HG03280 (cell line): ENCODE measurements at regions not wholly inside any gene's neighbourhood (a gene's known extent, or its start where the extent isn't known, plus 50 kb on each side); places are given as distances from the start of the nearest gene placed in this dataset.

Source experiments
- ATAC-seq: cut with Tn5 transposase; IDR thresholded peaks from one replicate; pipeline ENCODE4 v1.9.1; 2021; ENCODE audit warnings: mild to moderate bottlenecking, moderate library complexity; ENCODE audit not compliant: unreplicated experiment

GRCh38 chr11:45449036-45449601, 163.0 kb upstream of the SYT13 start:
- ATAC-seq, result no peak

- no peak for ATAC-seq
Observed at GRCh38 chr11:45448561-45448960, 162.4 kb upstream of the SYT13 start.

DNA sequence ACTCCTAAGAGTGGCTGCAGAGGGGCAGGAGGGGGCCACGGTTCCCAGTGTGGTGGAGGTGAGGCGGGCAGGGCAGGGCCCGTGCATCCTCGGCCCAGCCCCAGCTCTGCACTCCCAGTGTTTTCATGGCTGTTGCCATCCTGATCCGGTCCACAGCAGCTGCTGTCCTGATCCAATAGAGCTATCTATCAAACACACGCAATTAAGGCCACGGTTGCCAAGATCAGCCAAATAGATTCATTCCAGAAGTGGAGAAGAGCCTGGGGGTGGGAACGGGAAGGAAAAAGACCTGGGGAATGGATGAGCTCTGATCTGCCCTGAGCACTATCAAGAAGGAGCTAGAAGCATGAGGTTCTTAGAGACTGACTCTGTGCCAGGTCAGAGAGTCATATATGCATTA, 160.9 kb upstream of the SYT13 start:
- ATAC-seq, result no peak

GRCh38 chr11:45446434-45446833, 160.3 kb upstream of the SYT13 start:
- no peak for ATAC-seq

GRCh38 chr11:45444796-45445195, 158.7 kb upstream of the SYT13 start:
- no peak for ATAC-seq

DNA sequence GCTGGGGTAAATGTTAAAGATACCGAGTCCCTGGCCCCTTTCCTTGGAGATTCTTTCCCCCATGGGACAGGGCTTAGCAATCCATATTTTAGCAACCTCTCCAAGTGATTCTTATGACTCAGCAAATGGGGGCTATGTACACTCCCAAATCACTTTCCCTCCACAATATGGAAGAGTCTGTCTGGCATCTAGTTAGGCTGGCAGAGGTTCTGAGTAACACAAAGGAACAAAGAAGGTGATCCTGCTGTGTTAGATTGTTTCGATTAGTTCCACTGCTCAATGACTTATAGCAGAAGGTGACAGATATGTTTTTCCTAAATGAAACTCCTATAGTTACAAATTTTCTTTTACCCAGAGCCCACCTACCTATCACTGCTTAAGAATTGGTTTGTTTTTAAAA, 154.0 kb upstream of the SYT13 start:
- ATAC-seq, result no peak

- no peak for ATAC-seq
Observed at GRCh38 chr11:45436966-45437365, 150.8 kb upstream of the SYT13 start.

- no peak for ATAC-seq
Observed at GRCh38 chr11:45436118-45436517, 150.0 kb upstream of the SYT13 start.

GRCh38 chr11:45435706-45436105, 149.6 kb upstream of the SYT13 start:
- ATAC-seq, result no peak

DNA sequence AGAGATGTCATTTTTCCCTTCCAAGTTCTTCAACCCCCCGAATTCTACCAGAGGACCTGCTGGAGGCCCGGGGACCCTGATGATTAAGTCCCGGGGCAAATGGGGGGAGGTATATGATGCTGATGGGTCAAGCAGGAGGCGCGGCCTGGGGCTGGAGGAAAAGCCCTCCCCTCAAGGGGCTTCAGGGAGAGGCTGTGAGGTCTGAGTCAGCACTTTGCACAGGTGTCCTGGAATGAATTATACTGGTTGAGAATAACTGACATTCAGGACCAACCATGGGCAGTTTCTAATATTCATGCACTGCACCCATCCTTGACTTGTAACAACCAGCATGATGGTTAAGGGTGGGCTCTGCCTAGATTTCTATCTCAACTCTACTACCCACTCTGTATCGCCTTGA, 146.8 kb upstream of the SYT13 start:
- ATAC-seq, result no peak

DNA sequence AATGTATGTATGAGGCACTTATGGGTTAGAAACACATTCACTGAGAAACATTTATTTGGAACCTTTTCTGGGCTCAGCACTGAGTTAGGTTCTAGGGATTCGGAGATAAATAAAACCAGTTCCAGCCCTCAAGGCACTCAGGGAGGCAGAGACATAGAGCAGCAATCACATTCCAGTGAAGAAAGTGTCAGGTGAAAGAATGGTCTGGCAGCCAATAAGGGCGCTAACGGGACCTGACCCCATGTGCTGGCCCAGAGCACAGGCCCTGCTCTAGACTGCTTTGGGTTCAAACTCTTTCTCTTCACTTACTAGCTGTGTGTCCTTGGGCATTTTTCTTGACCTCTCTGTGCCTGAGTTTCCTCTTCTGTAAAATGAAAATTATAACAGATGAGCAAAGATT, 146.0 kb upstream of the SYT13 start:
- ATAC-seq, result no peak

GRCh38 chr11:45431046-45432018, 145.2 kb upstream of the SYT13 start:
- no peak for ATAC-seq

- ATAC-seq, result no peak
Observed at GRCh38 chr11:45430361-45430760, 144.2 kb upstream of the SYT13 start.

DNA sequence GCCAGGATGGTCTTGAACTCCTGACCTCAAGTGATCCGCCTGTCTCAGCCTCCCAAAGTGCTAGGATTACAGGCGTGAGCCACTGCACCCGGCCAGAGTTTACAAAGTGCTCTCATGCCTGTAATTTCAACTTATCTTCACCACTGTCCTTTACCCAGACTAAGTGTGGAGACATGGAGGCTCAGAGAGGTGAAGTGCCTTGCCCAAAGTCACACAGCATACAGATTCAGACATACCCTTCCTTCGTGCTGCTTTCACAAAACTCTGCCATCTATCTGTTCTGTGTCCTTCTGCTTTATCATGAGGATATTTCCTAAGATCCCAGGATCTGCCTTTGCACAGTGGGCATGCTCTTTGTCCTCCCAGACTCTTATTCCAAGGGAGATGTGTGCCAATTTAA, 143.6 kb upstream of the SYT13 start:
- ATAC-seq, result no peak

DNA sequence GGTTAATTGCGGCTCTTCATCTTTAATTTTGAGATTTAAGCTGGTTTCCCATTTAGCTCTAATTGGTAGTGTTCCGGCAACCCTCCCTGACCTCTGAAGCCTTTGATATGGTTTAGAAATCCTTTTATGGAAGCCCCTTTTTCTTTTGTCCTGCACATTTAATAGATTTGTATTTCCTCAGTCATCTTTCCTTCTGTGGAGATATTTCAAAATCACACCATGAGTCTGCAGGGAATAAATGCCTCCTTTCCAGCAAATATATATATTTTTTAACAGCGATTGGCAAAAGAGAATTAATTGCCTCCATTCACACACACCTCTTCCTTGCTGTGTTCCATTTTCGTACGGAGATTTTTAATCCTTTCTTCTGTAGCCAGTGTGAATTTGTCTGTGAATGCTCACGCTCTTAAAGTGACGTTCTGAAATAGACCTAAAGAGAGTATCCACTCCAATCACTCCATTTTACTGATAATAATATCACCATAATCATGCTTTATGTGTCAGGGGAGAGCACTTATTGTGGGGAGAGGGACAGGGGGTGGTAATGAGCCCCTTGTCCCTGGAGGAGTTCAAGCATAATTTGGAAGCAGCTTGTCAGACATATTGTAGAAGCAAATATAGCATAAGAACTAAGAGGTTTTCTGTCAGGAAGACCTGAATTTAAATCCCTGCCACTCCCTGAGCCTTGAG, 142.5 kb upstream of the SYT13 start:
- ATAC-seq, result no peak

DNA sequence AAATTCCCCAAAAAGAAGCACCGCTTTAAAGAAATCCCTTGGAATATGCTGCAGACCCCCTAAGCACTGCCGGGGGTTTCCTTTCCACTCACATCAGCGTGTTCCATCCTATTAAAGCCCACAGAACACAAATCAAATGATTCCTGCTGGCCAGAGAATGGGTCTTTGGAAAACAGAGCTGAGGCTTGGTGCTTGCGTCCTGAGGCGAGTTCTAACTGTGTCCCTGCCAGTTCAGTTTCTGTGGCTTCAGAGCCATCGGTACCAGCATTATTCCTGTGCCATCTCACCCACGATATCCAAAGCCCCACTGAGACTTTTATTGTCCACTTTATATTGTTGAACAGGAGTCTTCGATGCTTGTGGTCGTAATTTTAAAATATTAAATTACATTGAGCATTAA, 142.0 kb upstream of the SYT13 start:
- no peak for ATAC-seq

GRCh38 chr11:45424411-45425180, 138.5 kb upstream of the SYT13 start:
- no peak for ATAC-seq

GRCh38 chr11:45423475-45424120, 137.5 kb upstream of the SYT13 start:
- ATAC-seq, result no peak

DNA sequence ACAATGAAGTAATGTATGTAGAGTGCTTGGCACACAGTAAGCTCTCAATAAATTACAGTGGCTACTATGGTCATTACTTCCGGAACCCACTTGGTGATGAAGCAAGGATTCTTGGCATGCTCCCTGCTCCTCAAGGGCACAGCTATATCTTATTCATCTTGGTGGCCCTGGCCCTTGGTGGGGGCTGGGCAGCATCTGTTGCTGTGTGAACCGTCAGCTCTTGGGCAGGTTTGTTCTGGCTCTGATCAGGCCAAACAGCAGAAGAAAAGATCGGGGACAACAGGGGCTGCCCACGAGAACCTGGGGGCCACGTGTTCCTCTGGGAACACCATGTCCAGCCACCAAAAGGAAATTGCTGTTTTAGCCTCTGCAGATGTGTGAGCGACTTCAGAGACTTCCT, 136.9 kb upstream of the SYT13 start:
- ATAC-seq, result no peak

DNA sequence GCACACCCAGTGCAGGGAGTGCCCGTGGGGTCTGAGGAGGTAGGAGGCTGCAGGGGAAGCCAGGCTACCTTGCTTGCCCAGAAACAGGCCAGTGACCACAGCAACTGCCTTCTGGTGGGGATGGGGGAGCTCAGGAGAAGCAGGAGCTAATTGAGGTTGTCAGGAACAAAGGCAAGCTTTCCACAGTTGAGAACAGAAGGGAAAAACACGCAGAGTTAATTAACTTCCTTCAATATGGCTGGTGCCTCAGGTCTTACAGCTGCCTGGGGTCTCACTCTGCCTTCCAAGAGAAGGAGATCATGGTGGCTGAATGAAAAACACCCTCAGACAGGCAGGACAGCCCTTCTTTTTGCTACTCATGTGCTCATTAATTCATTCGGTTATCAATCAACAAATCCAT, 127.9 kb upstream of the SYT13 start:
- ATAC-seq, result no peak
